HG03442 (cell line): ENCODE measurements at regions not wholly inside any gene's neighbourhood (a gene's known extent, or its start where the extent isn't known, plus 50 kb on each side); places are given as distances from the start of the nearest gene placed in this dataset.
A peak's percentile ranks its signal among the peaks of the same experiment; 100 is the strongest.
"Not testable (repeated sequence)": the region's sequence is repeated elsewhere in the genome, so short reads cannot be mapped to it uniquely, and the experiment has no call there.

ENCODE experiments used
- ATAC-seq: cut with Tn5 transposase; IDR thresholded peaks from one replicate; pipeline ENCODE4 v1.9.1; 2021; ENCODE audit warnings: mild to moderate bottlenecking, moderate library complexity; ENCODE audit not compliant: unreplicated experiment

DNA sequence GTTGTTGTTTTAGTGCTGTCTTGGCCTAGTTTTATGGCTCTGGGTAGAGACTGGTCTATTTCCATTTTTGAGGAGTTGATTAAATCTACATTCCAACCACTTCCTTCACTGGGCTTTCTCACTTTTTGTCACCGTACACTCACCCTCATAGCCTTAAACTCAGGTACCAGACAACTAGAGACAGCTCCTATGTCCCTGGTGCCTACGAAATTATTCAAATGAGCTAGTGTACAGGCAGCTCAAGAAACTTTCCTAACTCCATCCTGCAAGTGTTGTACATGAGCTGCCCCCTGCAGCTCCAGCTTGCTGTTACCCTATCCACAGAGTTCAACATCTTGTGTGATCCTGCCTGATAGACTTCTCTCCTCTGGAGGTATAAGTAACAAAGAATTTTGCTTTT is 704.8 kb upstream of the RGS18 start:
- ATAC-seq, result no peak

DNA sequence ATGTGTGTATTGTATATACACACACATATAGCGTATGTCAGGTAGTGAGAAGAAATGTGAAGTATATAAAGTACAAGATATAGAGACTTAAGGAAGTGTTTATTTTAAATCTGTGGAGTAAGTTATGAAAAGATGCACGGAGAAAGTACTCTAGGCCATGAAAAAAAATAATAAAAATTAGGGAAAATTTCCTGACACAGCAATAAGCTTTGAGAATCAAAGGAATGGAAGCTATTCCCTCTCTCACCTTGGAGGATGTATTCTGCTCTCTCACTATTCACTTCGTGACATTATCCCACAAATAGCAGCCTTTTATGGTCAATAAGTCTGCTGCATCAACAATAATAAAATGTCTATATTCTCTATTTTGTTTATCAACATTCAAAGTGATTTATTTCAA is 700.4 kb upstream of the RGS18 start:
- no peak for ATAC-seq

DNA sequence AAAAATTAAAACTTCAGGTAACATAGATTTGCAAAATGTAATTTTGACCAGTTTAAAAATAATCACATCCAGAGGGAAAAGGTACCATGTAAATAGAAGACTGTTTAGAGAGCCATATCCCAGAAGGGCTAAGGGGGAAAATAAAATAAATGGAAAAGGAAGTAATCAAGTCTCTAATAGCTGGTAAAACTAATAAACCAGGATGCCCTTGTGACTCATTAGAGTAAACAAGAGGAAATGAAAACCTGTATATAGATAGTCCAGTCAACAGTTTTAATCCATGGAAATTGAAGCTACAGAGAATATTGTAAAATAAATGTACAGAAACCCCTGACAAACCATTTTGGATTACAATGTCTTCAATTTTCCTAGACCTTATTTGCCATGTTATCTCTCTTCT is 698.0 kb upstream of the RGS18 start:
- no peak for ATAC-seq

DNA sequence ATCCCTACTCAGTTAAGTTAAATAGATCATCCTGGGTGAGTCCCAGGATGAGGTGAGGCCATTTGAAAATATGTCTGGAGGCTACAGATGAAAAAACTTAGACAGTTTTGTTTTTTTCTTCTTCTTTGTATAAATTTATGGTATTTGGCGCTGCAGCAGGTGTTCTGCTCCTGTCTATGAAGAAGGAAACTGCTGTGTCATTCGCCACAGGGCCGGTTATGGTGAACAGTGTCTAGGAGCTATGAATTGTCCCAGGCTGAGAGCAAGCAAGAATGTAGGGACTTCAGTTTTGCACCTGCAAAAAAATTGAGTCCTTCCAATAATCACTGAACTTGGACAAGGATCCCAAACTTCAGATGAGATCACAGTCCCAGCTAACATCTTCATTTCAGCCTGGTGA is 674.3 kb upstream of the RGS18 start:
- ATAC-seq, result no peak

DNA sequence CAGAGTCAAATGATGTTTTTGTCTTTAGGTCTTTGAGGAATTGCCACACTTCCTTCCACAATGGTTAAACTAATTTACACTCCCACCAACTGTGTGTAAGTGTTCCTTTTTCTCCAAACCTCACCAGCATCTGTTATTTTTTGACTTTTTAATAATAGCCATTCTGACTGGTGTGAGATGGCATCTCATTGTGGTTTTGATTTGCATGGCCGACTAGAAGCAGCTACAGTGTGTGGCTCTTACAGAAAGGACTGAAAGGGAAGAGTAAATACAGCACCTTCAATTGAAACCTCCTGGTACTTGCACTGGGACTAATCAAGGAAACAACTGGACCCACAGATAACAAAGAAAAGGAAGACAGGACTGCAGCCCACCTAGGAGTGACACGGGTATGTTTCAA is 668.0 kb upstream of the RGS18 start:
- ATAC-seq, result no peak

DNA sequence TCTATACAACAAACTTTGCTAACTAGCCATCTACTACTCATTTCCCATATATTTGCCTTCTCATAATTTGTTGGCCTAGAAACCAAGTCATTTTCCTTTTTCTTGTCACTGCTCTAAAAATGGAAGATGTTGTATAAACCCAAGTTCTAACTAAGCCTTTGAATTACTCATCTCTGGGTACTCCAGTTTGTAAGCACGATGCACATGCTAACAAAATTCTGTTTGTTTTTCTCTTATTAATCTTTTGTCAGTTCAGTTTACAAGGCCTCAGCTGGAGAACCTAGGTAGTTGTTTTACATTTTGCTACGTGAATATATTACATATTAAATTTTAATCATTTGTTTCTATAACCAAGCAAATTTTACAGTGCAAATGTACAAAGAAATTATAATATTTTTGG is 663.2 kb upstream of the RGS18 start:
- no peak for ATAC-seq

DNA sequence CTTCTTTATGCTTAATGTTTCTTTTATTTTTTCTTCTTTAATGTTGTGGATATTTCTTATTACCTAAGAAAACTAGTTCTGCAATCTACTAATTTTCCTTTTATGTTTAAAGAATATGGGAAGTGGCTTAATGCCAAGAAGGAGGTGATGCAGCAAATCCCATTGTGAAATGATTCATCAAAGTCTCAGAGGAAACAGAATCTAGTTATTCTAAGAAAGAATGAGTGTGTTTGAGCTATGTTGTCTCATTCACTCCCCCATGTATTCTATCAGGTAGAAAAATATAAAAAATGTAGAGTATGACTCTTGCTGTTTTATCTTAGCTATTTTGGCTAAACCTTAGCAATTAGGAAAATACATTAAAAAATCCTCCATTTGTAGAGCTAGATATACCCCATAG is 659.9 kb upstream of the RGS18 start:
- ATAC-seq, result no peak

DNA sequence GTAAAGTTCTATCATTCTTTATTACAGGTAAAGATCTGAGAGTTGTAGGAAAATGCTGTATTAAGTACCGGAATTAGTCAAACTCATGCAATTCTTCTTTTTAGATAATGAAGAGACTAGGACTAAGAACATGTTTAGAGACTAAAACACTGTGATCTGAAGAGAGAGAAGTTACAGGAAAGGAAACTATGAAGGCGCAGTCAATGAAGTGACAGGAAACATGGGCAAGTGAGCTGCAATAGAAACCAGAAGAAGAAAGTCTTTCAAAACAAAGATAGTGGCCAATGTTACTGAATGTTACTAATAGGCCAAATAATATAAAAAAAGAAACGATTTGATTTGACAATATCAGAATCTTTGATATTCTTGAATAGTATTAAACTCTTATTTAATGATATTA is 659.4 kb upstream of the RGS18 start:
- ATAC-seq, result no peak

DNA sequence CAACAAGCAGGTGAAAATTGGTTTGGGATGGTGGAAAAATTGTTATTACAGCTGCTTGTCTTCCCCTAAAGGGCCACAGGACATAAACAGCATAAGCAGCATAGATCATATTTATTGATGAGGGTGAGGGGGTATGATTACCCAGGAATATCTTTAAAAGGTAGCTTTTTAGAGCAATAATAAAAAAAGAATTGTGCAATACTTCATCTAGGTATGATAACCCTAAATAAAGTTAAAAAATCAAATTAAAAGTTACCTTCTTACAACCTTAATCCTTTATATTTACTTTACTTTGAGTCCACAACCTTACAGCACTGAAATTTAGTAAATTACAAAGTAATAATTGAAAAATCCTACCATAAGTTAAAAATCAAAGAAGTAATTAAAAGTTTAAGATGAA is 653.3 kb upstream of the RGS18 start:
- ATAC-seq, result no peak

DNA sequence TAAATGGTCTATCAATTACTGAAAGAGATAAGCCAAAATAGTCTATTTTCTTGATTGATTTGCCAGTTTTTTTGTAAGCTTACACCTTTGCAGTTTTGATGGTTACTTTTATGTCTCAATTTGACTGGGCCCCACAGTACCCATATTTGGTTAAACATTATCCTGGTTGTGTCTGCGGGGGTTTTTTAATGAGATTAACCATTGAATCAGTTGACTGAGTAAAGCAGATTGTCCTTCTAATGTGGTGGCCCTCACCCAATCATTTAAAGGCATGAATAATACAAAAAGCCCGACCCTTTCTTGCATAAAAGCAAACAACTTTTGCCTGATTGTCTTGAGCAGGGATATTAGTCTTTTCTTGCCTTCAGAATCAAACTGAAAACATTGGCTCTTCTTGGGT is 650.0 kb upstream of the RGS18 start:
- ATAC-seq, result peak; percentile 52

DNA sequence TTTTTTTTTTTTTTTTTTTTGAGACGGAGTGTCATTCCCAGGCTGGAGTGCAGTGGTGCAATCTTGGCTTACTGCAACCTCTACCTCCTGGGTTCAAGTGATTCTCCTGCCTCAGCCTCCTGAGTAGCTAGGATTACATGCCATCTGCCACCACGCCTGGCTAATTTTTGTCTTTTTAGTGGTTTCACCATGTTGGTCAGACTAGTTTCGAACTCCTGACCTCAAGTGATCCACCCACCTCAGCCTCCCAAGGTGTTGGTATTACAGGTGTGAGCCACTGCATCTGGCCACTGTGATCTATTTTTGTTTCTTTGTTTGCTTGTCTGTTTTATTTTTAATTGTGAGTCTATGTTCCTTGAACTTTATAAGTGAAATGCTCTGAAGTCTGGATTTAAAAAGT is 646.8 kb upstream of the RGS18 start:
- not testable (repeated sequence) for ATAC-seq

DNA sequence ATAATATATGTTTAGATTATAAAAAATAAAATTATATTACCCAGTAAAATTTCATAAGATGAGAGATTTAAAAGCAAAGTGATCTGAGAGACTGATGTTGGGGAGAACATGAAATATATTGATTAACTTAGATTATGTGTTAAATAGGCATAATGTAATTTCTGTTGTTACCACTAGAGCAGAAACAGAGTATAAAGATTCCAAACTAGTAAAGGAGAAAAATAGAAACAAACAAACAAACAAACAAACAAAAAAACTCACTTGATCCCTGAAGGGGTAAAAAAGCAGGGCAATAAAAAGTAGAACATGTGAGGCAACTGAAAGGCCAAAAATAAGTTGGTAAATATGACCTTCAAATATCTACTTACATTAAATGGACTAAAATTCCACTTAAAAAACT is 640.4 kb upstream of the RGS18 start:
- ATAC-seq, result no peak

DNA sequence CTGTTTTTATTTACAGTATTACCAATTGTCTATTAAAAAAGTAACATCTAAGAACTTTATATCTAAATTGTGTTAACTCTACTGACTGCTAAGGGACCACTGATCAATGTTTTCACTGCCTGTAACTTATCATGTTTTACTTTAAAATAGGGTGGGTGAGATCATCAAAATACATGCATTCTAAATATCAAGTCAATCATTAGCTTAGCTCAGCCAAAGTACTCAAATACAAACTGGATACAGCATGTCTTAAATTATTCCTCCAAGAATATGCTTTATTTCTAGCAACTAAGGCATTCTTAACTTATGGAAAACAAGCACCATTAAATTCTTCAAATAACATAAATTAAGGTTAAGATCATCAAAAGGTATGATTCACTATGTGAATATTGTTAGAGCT is 638.7 kb upstream of the RGS18 start:
- no peak for ATAC-seq

DNA sequence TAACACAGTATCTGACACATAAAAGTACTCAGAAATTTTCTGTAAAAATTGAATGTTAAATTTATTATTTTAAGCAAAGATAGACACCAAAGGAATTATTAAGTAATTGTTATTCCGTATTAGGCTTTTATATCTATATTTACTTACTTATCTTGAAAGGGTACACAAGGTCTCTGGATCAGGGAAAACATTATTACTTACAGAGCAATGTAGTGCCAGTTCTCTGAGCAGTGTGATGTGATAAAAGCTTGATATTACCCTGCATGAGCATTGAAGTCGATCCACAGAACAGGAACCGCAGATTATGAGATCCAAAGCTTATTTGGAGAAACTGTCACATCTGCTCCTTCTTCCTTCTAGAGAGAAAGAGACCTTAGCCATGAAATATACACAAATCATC is 637.9 kb upstream of the RGS18 start:
- ATAC-seq, result no peak

DNA sequence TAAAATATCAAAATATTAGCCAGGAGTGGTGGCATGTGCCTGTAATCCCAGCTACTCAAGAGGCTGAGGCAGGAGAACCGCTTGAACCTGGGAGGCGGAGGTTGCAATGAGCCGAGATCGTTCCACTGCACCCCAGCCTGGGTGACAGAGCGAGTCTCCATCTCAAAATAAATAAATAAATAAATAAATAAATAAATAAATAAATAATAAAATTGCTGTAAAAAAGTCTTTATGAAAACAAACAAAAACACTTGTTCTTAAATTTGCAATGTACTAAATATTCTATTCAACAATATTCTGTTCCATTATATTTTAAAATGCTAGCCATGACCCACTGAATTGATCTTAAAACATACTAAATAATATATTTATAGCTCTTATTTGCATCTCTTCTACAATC is 632.3 kb upstream of the RGS18 start:
- not testable (repeated sequence) for ATAC-seq

DNA sequence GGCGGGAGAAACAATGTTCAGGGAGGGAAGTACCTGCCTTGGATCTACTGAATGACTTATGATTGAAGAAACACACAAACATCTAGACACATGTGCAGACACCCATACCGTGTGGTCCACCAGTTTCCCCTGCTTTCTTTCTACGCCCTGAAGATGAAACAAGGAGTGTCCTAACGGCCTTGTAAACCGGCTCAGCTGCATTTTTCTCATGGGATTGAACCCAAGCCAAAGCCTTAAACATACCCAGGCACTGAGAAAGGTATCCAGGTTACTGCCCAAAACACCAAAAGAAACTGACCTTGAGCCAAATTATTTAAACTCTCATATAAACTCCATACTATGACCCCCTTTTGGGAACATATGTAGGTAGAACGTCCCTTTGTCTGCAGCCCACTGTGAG is 630.0 kb upstream of the RGS18 start:
- ATAC-seq, result no peak

DNA sequence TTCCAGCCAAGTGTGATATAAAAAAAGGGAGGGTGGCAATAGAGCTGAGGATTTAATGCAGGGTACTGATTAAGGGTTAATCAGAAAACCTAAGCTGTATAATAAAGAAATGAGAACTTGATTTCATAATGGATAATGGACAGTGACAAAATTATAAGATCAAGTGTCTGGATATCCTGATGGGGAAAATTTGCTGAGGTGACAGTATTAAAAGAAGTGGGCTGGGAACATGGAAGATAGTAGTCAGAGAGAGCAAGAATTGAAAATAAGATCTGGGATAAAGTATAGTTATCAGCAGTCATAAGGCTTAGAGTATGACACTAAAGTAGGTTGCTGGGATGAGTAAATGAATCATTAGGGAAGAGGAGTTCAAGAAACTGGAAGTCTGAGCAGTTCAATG is 627.3 kb upstream of the RGS18 start:
- ATAC-seq, result no peak

DNA sequence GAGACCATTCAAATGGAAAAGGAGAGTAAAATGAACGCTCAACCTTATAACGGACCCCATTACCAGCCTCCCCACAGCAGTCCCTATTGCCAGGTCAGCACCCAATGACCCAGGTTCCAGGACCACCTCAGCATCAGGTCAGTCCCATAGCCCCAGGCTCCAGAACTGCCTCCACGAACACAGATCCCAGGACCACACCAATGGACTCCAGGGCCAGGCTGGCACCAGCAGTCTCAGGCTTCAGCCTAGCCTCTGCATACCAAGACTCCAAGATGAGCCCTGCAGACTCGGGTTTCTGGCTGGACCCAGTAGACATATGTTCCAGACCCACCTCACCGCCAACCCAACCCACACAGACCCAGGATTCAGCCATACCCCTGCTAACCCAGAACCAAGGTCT is 625.0 kb upstream of the RGS18 start:
- ATAC-seq, result no peak

DNA sequence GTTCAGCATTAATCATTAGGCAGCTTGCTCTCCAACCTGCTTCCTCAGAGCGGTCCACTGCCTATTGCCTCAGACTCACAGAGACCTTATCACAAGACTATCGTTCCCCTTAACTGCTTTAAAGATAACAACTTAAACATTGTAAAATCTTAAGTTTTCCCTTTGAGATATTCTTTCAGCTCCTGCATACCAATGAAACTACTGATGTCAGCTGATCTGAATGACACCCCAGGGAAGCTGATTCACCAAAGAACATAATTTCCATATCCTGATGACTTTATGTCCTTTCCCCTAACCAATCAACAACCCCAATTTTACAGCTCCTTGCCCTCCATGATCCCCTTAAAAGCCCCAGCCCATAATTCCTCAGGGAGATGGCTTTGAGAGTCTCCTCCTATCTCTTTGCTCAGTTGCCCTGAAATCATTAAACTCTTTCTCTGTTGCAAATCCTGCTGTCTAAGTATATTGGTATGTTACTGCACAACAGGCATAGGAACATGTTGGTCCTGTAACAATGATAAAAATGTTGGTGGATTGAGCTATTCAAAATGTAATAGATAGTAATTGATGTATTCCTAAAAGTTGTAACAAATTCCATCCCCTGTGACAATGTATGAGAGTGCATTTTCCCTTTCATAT is 621.4 kb upstream of the RGS18 start:
- ATAC-seq, result no peak

DNA sequence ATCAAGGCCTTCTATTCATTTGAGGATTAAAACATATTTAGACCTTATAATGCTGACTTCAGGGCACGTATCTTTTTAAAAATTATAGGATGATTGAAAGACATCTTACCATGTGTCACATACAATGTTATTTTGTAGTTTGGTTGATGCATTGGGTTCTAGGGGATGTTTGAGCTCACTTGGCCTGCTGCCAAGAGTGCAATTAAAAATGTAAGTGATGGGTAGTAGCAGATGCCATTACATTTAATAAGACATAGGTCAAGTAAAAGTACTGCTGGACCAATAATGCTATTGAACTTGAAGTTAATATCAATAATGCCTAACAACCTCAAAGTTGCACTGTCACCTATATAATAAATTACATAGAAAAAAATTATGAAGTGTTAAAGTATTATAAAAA is 616.5 kb upstream of the RGS18 start:
- no peak for ATAC-seq

DNA sequence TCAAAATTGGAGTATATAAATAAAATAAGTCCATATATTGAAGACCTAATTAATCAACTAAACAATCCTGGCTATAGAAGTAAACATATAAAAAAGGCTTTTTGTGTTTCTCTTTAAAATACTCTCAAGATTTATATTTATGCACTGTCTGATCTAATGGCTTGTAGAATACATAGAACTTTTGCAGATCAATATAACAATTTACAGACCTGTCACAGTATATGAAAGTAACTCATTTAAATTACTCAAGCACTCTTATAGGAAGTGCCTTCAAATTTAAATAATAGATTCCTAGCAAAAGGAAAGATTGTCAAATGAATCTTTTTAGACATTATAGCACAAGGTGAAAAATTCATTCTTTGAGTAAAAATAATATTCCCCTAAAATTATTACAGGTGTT is 615.8 kb upstream of the RGS18 start:
- no peak for ATAC-seq

DNA sequence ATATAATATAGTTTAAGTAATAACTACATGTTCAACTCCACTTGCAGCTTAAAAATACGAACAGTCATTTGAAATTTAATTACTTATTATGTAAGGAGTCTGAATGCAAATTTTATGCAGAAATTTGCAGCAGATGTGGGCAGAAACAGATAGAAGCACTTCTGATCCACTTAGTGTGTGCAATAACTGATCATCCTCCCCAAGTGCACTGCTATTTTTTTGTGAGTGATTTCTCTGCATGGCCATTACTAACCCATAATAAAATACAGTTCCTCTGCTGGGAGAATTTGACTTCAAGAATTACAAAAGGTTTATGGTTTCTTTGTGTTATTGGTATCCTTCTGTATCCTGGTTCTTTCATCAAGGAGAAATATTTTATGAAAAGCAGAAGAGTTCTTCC is 611.5 kb upstream of the RGS18 start:
- ATAC-seq, result no peak

DNA sequence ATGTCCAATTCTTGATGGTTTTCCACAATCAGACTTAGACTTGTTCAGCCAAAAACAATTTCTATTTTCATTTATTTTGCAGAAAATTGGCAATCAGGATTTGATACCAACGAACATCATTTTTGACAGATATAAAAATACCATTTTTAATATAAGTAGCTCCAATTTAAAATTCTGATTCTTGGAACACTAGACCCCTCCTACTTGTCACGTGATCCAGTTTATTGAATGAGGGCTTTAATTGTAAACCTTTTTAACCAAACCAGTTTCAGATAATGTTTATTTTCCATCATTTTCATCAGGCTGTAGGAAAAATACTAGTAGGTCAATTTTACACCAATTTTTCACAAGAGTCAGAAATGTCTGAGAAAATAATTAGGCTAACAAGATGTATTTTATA is 607.2 kb upstream of the RGS18 start:
- ATAC-seq, result no peak

DNA sequence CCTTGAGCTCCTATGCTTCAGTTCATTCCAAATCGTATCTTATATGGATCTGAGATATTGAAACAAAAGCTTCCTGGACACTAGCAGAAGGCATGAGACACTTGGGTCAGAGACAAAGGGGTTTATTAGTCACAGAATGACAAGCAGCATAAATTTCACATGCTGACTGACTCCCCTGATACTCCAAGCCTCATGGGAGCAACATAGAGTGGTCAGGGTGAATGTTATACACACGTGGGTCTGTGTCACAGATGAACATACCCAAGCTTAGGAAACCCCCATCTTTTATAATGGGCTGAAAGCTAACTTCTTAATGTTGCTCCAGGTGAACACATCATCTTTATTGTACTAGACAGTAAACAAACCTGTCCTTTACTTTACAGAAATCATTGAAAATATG is 599.9 kb upstream of the RGS18 start:
- no peak for ATAC-seq
